GM19240 (cell line): ENCODE measurements at regions not wholly inside any gene's neighbourhood (a gene's known extent, or its start where the extent isn't known, plus 50 kb on each side); places are given as distances from the start of the nearest gene placed in this dataset.
"Not testable (repeated sequence)": the region's sequence is repeated elsewhere in the genome, so short reads cannot be mapped to it uniquely, and the experiment has no call there.

ENCODE experiments used
- DNase-seq: peaks from one replicate; pipeline ENCODE4 v3.0.0; 2011; ENCODE audit warnings: low spot score; ENCODE audit not compliant: insufficient read length

DNA sequence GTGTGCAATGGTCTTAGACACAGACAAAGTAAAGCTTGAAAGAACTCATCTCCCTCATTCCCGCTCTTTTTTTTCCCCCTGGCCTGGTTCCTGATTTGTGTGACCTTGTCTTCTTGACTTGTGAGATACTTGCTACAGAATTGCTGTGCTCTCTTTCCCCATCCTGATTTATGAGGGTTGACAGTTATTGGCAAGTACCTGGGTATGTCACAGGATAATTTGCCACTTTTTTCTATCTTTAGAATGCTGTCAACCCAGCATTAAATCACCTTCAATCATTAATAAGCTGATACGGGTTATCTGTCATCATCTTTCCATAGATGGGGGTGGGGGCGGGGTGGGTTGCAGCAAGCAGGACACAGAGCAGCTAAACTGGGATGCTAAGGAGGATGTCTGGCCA, 144.4 kb upstream of the PRICKLE1 start:
- no peak for DNase-seq

DNA sequence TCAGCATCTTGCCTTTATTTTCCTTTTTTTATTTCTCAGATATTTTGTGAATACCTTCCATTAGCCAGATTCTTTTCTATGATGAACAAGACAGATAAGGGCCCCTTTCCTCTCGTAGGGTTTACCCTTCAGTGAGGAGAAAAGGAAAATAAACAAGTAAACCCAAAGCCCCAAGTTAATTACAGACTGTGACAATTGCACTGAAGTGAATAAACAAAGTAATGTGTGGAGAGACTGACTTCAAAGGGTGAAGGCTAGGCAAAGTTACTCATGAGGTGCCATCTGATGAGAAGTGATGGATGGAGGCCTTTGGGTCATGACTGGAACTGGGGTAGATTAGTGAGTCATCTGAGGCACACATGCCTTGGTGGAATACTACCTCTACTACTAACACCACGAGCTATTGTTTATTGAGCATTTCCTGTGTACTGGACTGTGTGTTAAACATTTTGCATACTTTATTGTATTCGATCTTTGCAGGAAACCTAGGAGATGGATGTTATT, 143.4 kb upstream of the PRICKLE1 start:
- no peak for DNase-seq

DNA sequence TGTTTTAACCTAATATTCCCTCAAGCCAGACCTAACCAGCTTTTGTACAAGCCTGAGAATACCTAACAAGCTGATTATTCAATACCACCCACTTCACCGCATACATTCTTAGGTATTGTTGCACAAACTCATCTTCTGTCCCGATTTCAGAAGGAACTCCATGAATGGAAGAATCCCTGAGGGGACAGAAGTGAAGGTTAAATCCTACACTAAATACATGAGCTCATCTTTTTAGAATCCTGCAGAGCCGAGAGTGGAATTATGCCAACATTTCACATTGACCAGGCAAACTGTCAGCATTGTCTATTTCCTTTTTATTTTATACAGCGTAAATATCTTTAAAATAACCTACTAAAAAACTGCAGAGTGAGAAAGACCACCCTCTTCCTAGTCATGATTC, 140.7 kb upstream of the PRICKLE1 start:
- no peak for DNase-seq

DNA sequence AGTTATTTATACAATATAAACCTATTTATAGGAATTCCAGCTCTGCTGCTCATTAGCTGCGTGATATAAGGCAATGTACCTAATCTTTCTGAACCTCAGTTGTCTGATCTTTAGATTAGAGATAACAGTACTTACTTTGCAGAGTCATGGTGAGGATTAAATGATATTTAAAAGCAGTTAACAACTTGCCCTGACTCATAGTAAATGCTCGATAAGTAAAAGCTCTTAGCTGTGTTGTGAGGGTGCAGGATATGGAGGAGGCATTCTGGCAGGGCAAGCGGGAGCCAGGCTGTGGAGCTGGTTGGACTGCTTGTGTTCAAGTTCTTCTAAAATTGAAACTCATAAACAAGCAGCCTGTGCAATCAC, 140.0 kb upstream of the PRICKLE1 start:
- no peak for DNase-seq

DNA sequence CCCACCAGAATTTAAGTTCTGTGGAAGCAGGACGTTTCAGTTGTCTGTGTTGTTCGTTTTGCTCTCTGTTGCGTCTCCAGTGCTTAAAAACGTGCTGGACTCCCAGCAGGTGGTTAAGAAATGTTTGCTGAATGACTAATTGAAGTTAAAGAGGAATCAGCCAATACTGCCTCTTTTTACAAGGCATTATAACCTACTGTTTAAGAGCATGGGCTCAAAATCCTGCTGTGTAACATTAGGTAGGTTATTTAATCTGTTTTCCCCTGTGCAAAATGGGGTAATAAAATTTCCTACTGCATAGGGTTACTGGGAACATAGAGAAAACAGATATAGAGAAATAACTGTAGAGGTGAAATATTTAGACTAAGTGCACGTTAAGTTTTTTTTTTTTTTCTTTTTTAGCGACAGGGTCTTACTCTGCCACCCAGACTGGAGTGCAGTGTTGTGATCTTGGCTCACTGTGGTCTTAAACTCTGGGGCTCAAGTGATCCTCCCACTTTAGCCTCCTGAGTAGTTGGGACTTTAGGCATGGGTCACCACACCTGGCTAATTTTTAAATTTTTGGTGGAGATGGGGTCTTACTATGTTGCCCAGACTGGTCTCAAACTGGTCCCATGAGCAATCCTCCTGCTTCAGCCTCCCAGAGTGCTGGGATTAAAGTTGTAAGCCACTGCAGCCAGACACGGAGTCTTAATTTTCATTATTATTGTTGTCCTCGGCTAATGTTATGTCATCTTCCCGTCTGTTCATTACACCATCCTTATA, 139.4 kb upstream of the PRICKLE1 start:
- no peak for DNase-seq

DNA sequence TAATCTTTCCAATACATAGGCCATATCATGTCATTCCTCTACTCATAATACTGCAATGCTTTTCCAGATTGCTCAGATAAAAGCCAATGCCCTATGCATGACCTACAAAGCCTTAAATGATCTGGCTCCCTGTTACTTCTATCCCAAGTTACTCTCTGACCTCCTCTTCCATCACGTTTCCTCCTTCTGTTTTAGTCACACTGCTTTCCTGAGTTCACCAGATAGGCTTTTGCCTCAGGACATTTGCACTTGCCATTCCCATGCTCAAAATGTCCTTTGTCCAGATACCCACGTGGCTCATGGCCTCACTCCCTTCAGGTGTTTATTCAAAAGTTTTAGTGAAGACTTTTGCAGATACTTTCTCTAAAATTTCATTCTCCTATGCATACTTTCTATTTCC, 138.7 kb upstream of the PRICKLE1 start:
- DNase-seq: no peak

DNA sequence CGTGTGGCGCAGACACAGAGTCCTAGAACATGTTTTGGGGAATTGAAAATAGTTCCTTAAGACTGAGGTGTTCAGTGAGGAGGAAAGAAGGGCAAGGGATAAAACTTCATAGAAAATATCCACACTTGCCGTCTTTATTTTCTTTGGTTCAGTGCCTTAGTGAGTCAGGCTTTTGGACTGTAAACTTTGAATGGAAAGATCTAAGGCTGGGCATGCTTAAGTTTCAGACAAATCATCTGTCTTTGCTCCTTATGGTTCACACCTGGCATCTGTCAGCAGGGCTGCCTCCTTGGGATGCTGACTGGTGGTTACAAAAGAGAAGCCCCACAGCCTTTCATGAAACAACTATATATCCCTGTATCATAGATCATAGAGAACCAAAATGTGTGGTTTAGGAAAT, 136.3 kb upstream of the PRICKLE1 start:
- DNase-seq: no peak

DNA sequence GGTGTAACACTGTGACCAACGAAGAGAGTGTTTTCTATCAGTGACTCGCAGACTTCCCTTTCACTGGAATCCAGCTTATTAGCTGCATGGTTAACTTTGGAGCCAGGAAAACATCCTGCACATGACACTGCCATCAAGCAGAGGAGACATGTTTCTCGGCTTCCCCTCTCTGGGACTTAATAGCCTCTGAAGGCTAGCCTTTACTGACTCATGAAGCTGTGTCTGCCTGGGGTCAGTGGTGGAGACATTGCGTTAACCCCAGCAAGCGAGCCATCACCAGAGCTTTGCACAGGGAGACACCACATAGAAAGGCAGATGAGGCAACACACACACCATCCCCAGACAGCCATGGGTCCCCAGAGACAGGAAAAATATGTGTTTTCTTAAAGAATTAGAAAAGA, 126.9 kb upstream of the PRICKLE1 start:
- no peak for DNase-seq

DNA sequence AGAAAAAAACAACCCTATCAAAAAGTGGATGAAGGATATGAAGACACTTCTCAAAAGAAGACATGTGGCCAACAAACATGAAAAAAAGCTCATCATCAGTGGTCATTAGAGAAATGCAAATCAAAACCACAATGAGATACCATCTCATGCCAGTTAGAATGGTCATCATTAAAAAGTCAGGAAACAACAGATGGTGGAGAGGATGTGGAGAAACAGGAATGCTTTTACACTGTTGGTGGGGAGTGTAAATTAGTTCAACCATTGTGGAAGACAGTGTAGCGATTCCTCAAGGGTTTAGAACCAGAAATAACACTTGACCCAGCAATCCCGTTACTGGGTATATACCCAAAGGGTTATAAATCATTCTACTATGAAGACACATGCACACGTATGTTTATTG, 124.0 kb upstream of the PRICKLE1 start:
- not testable (repeated sequence) for DNase-seq

DNA sequence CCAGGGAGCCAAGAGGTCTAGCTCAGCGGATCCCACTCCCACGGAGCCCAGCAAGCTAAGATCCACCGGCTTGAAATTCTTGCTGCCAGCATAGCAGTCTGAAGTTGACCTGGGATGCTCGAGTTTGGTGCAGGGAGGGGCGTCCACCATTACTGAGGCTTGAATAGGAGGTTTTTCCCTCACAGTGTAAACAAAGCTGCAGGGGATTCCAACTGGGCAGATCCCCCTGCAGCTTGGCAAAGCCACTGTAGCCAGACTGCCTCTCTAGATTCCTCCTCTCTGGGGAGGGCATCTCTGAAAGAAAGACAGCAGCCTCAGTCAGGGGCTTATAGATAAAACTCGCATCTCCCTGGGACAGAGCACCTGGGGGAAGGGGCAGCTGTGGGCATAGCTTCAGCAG, 118.8 kb upstream of the PRICKLE1 start:
- not testable (repeated sequence) for DNase-seq

DNA sequence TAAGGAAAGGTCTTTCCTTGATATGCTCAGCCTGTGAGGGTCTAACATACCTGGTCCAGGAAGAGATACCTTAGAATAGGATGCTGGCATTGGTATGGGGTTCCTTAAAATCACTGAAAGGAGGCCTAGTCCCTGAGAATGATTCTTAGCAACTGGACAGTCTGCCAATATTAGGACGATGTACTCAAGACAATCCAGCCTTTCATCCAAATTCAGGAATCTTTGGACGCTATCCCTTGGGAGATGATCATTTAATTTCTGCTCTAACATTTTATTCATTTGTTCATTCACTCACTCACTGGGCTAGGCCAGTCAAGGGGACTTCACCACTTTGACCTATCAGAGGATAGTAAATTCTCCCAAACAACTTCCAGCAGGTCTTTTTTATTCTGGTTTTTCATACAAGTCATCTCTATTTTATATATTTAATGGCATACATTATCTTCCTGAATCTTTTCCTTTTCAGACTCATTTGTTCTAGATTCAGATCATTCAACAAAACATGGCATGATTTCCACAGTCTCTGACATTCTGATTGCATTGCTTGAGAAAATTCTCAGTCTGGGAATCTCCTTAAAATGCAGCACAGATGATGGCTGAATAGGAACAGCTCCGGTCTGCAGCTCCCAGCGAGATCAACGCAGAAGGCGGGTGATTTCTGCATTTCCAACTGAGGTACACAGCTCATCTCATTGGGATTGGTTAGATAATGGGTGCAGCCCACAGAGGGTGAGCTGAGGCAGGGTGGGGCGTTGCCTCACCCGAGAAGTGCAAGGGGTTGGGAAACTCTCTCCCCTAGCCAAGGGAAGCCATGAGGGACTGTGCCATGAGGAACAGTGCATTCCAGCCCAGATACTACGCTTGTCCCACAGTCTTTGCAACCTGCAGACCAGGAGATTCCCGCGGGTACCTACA, 118.0 kb upstream of the PRICKLE1 start:
- no peak for DNase-seq

DNA sequence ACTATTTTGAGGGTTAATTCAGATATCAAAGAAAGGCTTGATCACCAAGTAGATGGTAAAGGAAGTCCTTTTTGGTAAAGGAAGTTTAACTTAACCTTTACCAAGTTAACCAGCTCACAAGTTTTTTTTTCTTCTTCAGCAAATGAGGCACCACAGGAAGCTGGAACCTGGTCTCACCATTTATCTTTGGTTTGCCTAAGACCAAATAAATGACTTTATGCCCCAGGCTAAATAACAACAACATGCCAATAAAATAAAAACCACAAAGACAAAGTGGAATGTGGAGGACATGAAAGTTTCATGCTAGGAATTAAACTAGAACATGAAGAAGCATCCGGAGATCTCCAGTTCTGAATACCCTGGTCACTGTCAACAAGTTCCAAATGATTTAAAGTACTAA, 116.8 kb upstream of the PRICKLE1 start:
- no peak for DNase-seq

DNA sequence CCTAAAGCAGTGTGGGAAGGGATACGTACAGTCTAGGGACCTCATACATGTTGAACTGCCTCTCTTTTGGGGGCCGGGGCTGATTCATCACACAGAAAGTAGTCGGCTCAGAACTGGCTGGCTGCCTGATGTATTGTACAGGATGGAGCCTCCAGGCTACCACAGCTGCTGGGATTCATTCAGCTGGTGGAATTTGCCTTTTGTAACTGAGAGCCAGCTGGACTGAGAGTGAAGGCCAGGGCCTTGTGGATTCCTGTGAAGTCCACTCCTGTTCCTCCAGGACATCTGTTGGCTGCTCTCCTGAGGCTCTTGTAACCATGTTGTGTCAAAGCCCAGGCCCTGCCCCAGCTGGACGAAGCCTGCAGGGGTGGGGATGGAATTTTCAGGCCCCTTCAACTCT, 116.3 kb upstream of the PRICKLE1 start:
- no peak for DNase-seq

DNA sequence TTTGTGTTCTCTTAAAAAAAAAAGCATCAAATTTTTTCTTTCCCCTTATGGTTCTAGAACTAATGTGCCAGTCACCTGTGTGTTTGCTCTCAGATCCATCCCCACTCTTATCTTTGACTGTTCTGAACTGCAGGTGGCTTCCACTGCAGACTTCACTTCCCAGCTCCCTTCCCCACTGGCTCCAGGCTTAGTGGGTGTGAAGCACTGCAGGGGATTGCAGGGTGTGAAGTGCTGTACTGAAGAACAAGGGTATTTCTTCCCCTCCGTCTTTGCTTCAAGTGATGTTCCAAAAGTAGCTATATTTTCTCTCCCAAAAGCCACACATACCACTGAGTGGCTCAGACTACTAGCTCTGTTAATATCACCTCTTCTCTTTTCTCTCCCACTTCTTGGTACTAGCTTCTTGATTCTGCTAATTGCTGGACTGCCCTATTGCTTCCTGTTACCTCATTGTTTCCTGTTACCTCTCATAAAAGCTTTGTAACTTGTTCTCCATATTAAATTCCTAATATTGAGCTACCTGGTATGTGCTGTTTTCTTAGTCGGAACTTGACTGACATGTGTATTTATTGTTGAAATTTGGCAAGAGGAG, 115.4 kb upstream of the PRICKLE1 start:
- no peak for DNase-seq

DNA sequence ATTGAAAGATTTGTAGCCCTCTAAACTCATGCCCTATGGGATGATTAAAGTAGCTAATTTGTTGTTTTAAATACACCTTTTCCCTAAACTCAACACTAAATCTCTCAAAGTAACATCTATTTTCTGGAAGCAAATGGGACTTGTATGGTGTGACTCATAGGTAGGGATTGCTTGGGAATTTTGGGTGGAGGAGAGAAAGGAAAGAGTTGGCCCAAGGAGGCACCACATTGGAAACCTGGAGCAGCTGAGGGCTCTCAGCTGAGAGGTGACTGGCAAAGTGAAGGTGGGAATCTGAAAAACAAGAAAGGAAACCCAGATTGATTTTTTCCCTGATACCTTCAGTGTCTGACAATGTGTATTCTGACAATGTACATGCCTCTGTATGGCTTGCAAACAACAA, 114.8 kb upstream of the PRICKLE1 start:
- no peak for DNase-seq

DNA sequence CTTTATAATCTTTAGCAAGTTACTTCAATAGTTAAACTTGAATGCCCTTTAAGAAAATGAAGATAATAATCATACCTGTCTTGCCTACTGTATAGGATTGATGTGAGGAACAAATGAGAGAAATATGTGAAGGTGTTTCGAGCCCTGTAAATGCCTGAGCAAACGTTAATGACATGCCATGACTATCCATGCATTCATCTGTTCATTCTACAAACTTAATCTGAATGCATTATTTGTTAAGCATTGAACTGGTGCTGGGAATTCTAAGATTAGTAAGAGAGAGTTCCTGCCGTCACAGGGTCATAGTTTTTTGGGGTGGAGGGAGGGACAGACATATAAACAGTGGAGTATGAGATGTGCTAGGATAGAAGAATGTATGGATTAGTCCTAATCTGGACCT, 111.5 kb upstream of the PRICKLE1 start:
- no peak for DNase-seq

DNA sequence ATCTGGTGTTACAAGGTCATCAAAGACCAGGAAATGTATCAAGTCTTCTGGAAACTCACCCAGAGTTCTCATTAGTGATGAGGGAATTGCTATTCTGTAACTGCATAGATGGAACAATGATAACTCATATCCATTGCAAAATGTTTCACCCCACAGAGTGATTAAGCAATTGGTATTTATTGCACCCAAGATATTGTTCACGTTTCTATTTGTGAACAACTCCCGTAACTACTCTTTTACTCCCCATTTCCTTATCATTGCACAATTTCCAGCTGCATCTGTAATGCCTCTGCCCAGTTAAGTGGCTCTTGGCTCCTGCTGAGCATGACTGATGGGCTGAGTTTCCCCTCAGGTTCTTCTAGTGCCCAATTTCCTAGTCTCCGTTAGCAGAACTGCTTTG, 108.7 kb upstream of the PRICKLE1 start:
- DNase-seq: no peak

DNA sequence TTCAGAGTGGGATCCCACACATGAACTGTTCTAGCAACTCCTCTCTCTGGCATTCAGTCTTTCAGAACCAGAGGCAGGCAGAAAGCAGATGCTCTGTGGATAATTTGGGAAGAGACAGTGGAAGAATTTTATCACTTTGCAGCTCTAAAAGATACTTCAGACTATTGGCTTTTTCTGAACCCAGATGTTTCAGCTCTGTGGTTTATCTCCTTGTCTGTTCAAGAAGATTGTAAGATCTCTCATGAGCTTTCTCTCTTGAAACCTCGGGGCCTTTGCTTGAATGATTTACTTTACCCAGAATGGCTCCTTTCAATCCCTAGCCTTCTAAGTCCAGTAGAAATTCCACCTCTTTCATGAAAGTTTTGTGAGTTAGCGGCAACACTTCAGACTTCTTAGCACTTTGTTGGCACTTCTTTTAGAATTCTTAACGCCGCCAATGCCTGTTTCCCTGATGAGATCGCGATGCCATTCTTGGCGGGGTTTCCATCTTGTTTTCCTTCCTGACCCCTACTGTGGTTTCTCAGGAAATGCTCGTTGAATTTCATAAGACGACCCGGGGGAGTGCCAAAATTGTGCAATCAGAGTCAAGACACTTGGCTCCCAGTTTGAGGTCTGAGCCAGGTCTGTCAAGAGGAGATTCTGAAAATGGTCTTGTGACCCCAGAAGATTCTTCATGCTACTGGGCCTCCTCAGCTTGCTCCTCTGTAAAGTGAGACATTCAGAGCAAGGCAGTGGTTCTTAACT, 107.0 kb upstream of the PRICKLE1 start:
- DNase-seq: no peak

DNA sequence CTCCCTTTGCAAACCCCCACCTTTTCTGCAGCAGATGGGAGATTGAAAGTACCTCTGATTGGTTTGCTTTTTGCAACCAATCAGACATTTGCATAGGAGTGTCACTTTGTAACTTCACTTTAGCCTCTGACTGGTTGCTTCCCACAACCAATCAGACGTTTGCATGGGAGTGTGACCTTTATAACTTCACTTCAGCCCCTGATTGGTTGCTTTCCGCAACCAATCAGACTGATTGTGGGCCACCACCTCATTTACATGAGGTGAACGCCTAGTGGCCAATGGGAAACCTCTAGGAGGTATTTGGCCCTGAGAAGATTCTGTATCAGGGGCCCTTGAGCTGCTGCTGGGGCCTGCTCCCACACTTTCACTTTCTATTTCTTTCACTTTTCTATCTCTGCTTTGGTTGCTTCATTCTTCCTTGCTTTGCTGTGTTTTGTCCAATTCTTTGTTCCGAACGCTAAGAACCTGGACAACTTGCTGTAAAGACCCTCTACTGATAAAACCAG, 106.0 kb upstream of the PRICKLE1 start:
- no peak for DNase-seq

DNA sequence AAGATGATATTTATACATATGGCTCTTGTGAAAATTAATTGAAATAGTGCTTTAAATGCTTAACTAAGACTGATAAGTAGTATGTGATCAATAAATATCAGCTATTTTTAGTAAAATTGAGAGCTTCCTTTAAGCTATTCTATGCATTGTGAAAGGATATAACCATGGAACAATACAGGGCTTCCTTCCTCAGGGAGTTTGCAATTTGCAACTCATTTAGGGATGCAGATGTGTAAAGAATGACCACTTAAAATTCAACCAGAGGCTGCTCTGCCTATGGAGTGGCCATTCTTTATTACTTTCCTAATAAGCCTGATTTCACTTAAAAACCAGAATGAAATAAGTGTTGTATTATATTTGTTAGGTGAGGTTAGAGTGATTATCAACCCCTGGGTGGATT, 103.2 kb upstream of the PRICKLE1 start:
- no peak for DNase-seq

DNA sequence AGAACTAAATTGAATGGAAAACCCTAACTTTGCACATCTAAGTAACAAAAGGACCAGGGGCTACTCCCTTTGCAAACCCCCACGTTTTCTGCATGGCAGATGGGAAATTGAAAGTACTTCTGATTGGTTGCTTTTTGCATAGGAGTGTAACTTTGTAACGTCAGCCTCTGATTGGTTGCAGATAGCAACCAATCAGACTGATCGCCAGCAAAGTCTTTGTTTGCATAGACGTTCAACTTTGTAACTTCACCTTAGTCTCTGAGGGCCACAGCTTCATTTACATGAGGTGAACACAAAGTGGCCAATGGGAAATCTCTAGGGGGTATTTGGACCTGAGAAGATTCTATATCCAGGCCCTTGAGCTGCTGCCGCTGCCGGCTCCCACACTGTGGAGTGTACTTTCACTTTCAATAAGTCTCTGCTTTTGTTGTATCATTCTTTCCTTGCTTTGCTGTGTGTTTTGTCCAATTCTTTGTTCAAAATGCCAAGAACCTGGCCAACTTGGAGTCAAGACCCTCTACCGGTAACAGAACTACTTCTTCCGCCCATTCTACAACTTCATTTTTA, 102.5 kb upstream of the PRICKLE1 start:
- DNase-seq: no peak
